ENCODE measurements at regions not wholly inside any gene's neighbourhood (a gene's known extent, or its start where the extent isn't known, plus 50 kb on each side); places are given as distances from the start of the nearest gene placed in this dataset.

DNA sequence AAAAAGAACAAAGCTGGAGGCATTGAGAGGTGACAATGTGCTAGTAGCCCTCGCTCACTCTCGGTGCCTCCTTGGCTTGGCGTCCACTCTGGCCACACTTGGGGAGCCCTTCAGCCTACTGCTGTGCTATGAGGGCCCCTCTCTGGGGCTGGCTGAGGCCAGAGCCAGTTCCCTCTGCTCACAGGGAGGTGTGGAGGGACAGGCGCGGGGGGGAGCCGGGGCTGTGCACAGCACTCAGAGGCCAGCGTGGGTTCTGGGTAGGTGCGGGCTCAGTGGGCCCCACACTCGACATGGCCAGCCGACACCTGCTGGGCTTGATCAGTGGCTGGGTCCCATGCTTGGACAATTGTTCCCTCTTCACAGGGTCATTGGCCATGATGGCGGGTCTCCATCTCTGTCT, 202.5 kb upstream of the GRAMD2B start:
- TF ChIP-seq, protein P1, sequence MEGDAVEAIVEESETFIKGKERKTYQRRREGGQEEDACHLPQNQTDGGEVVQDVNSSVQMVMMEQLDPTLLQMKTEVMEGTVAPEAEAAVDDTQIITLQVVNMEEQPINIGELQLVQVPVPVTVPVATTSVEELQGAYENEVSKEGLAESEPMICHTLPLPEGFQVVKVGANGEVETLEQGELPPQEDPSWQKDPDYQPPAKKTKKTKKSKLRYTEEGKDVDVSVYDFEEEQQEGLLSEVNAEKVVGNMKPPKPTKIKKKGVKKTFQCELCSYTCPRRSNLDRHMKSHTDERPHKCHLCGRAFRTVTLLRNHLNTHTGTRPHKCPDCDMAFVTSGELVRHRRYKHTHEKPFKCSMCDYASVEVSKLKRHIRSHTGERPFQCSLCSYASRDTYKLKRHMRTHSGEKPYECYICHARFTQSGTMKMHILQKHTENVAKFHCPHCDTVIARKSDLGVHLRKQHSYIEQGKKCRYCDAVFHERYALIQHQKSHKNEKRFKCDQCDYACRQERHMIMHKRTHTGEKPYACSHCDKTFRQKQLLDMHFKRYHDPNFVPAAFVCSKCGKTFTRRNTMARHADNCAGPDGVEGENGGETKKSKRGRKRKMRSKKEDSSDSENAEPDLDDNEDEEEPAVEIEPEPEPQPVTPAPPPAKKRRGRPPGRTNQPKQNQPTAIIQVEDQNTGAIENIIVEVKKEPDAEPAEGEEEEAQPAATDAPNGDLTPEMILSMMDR (IDR thresholded peaks at IDR 0.05 in 4 of 5, conservative IDR thresholded peaks at IDR 0.05 in 1 of 5): no peak
- no peak for TF ChIP-seq POLR2A (IDR thresholded peaks at IDR 0.05)

Measured in gastrocnemius medialis (tissue), 4 donors.